AG09309 (cell line): ENCODE measurements at regions not wholly inside any gene's neighbourhood (a gene's known extent, or its start where the extent isn't known, plus 50 kb on each side); places are given as distances from the start of the nearest gene placed in this dataset.

Experiments used
- DNase-seq: peaks from one replicate; pipeline ENCODE4 v3.0.0-alpha.2; 2010; ENCODE audit warnings: low read depth
- H3K4me3 ChIP-seq: 2 replicates; pipeline ENCODE4 v1.5.1; 2011; ENCODE audit warnings: mild to moderate bottlenecking, low read depth, low read length, moderate library complexity; ENCODE audit not compliant: control insufficient read depth
- CTCF ChIP-seq: IDR thresholded peaks from 2 replicates; pipeline ENCODE4 v1.5.1; 2011; ENCODE audit warnings: mild to moderate bottlenecking, low read depth, low read length, inconsistent platforms; ENCODE audit not compliant: insufficient read depth, control insufficient read depth; ENCODE audit errors: missing control alignments

GRCh38 chr5:104987074-104987473 lies 1424.5 kb upstream of the NUDT12 start:
- TF ChIP-seq CTCF, result no peak
- no peak for DNase-seq
- no peak overlapping the region for H3K4me3 ChIP-seq

- no peak for TF ChIP-seq CTCF
- H3K4me3 ChIP-seq, result no peak overlapping the region
- DNase-seq, result no peak
Observed at GRCh38 chr5:104977529-104977928, 1414.9 kb upstream of the NUDT12 start.

GRCh38 chr5:104967806-104968410 lies 1405.3 kb upstream of the NUDT12 start:
- no peak overlapping the region for H3K4me3 ChIP-seq
- DNase-seq, result no peak
- no peak for TF ChIP-seq CTCF

- TF ChIP-seq CTCF, result no peak
- H3K4me3 ChIP-seq, result no peak overlapping the region
- DNase-seq, result no peak
Observed at GRCh38 chr5:104965006-104965405, 1402.4 kb upstream of the NUDT12 start.

GRCh38 chr5:104955479-104955878 lies 1392.9 kb upstream of the NUDT12 start:
- no peak for TF ChIP-seq CTCF
- no peak for DNase-seq
- no peak overlapping the region for H3K4me3 ChIP-seq

- no peak overlapping the region for H3K4me3 ChIP-seq
- no peak for TF ChIP-seq CTCF
- DNase-seq, result no peak
Observed at GRCh38 chr5:104952876-104953275, 1390.3 kb upstream of the NUDT12 start.

- TF ChIP-seq CTCF, result no peak
- H3K4me3 ChIP-seq, result no peak overlapping the region
- no peak for DNase-seq
Observed at GRCh38 chr5:104951829-104952228, 1389.2 kb upstream of the NUDT12 start.
